GM19238 (cell line): ENCODE measurements at regions not wholly inside any gene's neighbourhood (a gene's known extent, or its start where the extent isn't known, plus 50 kb on each side); places are given as distances from the start of the nearest gene placed in this dataset.
"Not testable (repeated sequence)": the region's sequence is repeated elsewhere in the genome, so short reads cannot be mapped to it uniquely, and the experiment has no call there.

Experiments
- DNase-seq: peaks from one replicate; pipeline ENCODE4 v3.0.0; 2011; ENCODE audit warnings: low spot score; ENCODE audit not compliant: insufficient read length

DNA sequence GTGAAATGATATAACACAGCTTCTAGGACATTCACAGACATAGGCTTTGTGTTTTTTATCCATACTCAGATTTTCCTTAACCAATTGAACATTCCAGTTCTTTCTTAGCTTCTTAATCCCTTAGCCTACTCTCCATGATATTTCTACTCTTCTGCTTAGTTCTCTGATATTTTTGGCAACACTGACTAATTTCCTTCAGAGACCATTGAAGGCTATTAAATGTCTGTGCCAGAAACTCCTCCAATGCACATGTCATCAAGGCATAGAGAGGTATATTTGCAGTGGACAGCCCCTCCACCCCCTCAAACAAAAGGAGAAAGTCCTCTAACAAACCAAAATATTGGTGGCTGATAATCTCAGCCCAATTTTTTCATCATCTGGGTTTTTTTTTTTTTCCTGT, 105.9 kb upstream of the TSC22D2 start:
- no peak for DNase-seq

DNA sequence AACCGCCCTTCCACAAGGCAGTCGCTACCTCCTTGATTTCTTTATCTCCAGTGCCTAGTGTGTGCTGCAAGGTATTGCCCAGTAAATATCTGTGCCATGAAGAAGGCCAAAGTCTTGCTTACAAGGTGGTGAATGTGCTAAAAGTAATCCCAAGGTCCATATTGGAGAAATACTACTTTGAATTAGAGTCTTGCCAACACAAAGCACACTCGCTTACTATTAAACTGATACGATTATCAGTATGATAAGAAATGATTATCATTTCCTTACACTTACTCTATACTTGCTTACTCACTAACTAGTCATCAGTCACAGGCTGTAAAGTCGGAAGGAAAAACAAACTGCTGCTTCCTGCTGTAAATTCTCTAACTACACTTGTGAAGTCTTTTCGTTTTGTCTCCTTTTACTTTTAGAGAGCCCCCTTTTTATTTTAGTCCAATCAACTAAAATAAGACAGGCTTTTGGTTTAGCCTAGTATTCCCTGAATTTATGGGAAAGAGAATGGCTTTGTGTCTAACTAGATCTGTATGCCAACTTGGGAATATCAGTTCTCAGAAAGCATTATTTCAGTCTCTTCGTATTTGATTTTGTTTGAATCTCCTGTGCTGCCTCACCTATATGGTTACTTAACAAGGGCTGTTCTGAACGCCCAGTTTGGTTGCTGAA, 107.1 kb upstream of the TSC22D2 start:
- no peak for DNase-seq

GRCh38 chr3:150300388-150300787, 107.7 kb upstream of the TSC22D2 start:
- DNase-seq: no peak

- no peak for DNase-seq
These were observed 108.9 kb upstream of the TSC22D2 start for GRCh38 chr3:150299201-150299600.

GRCh38 chr3:150296966-150297365, 111.1 kb upstream of the TSC22D2 start:
- DNase-seq: no peak

- no peak for DNase-seq
These were observed 111.9 kb upstream of the TSC22D2 start for GRCh38 chr3:150296123-150296735.

GRCh38 chr3:150293401-150294001, 114.6 kb upstream of the TSC22D2 start:
- DNase-seq: no peak

DNA sequence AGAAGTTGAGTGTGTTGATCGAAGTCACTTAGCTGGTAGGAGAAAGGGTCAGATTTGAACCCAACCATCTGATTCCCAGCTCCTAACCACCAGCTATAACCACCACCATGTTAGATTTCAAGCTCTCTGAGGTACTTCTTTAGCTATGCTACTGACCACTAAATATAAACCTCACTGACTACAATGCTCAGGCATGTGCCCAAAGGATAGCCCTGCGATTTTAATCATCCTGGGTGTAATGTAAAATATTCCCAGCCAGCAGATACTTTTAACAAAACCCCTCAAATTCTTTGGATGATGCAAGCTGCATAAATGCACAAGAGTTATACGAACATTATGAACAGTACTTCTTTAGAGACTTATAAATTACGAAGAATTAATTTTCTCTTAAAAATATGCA, 115.2 kb upstream of the TSC22D2 start:
- no peak for DNase-seq

DNA sequence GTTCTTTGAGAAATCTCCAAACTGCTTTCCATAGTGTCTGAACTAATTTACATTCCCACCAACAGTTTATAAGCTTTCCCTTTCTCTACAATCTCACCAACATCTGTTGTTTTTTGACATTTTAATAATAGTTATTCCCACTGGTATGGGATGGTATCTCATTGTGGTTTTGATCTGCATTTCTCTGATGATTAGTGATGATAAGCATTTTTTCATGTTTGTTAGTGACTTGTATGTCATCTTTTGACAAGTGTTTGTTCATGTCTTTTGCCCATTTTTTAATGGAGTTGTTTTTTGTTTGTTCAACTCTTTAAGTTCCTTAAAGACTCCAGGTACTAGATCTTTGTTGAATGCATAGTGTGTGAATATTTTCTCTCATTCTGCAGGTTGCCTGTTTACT, 116.6 kb upstream of the TSC22D2 start:
- DNase-seq: no peak

GRCh38 chr3:150286390-150287147, 121.5 kb upstream of the TSC22D2 start:
- peak; percentile 19 for DNase-seq

- no peak for DNase-seq
These were observed 122.5 kb upstream of the TSC22D2 start for GRCh38 chr3:150285601-150286000.

DNA sequence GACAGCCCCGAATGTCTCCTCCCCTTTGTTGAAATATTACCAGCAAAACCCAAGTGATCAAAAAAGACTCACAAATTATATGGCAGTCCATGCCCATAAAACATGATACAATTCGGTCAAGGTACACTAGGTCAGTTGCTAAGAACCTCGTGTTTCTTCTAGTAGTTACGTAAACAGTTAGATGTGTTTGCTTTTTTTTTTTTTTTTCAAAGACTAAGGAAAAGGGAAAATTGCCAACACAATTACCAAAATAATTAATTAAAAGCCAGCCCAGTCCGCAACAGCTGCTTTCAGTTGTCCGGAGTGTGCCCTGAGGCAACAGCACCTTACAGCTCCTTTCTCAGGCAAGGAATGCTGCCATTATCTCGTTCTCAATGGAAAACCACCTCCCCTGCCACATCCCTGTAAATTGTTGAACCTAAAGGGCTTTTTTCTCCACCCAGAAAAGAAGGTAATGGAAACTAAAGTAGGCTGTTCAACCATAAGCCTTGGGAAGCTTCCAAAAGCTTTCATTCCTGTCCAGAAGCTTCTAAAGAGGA, 129.2 kb upstream of the TSC22D2 start:
- DNase-seq: no peak

GRCh38 chr3:150278195-150278594, 129.9 kb upstream of the TSC22D2 start:
- DNase-seq: no peak

DNA sequence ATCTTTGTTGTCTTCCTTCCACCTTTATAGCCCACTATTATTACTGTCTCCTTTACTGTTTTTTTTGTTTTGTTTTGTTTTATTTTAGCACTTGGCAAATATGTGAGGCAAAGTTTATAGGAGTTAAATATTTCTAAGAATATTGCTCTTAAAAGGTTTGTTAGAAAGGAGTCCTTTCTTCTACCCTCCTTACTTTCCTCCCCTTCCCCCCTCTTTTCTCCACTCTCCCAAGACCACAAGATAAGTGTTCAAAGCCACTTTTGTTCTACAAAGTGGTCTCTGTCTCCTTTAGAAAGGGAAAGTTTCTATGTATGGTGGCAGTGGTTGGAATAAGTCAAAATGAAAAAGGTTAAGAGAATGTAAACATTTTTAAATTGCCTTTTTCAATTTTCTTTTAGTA, 130.7 kb upstream of the TSC22D2 start:
- no peak for DNase-seq

- no peak for DNase-seq
These were observed 132.2 kb upstream of the TSC22D2 start for GRCh38 chr3:150275941-150276340.

GRCh38 chr3:150274372-150274771, 133.7 kb upstream of the TSC22D2 start:
- DNase-seq: no peak

DNA sequence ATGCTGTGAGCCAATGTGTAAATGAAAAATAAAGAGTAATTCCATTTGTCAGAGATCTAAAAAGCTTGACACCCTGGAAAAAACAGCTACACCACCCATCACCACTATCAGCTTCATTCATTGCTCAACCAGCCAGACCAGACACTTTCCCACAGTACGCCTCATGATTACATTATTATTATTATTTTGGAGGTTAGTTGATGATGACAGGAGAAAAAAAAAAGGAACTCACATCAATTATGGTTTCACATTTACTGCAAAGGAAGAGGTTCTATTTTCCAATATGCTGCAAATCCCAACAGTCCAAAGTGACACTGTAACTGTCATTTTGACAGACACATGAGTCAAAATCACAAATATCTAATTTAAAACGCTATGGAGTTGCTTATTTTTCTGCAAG, 134.7 kb upstream of the TSC22D2 start:
- DNase-seq: no peak

DNA sequence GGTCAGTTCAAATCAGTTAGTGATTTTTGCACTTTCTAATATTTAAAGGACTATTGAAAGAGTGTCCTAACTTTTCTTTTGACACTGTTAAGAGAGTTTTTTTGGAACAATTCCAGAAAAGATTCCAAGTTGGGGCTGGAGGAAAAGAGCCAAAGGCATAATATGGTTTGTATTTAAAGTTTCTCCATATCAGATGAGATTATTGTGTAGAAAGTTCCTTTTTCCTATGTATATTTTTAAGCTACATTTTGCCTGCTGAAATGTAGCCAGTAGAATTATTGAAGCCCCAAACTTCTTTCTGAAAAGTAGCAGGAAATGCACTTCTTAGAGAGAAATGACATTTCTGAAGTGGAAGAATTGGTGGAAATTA, 136.5 kb upstream of the TSC22D2 start:
- no peak for DNase-seq

GRCh38 chr3:150270883-150271590, 137.1 kb upstream of the TSC22D2 start:
- DNase-seq: no peak

DNA sequence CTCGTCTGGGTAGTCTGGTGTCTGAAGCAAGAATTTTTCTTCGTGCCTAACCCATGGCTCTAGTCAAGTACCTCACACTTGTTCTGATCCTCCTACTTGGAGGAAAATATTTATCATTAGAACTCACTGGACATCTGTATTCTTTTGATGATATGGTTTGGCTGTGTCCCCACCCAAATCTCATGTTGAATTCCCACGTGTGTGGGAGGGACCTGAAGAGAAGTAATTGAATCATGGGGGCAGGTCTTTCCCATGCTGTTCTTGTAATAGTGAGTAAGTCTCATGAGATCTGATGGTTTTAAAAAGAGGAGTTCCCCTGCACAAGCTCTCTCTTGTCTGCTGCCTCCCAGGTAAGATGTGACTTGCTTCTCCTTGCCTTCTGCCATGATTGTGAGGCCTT, 137.7 kb upstream of the TSC22D2 start:
- DNase-seq: not testable (repeated sequence)

DNA sequence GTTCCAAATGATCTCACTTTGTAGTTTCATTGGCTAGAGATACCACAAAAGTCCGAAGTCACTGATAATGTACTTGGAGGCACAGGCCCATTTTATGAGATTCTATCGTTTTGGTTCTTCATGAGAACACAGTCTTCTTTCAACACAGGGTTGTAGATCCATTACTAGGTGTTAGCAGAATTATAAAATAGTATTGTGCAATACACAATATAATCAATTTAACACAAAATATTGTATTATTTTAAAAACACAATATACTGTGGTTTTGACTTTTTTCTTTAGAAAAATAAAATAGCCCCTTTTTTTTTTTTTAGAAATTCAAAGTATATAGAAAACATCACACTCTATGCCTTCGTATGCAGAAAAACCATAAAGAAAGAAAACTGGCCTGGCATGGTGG, 138.6 kb upstream of the TSC22D2 start:
- no peak for DNase-seq
